ENCODE measurements at regions not wholly inside any gene's neighbourhood (a gene's known extent, or its start where the extent isn't known, plus 50 kb on each side); places are given as distances from the start of the nearest gene placed in this dataset.

GRCh38 chr3:86867982-86868381 lies 123.0 kb downstream of the VGLL3 start:
- TF ChIP-seq EZH2phosphoT487 (IDR thresholded peaks at IDR 0.05; ENCODE audit: low read depth) (no peak), CTCF (IDR thresholded peaks at IDR 0.05; ENCODE audit: low read depth, low read length) (no peak)
- Histone ChIP-seq H3K9ac (ENCODE audit: low read length) (no peak overlapping the region), H2AFZ (ENCODE audit: low read depth, low read length) (no peak overlapping the region), H3K4me3 (ENCODE audit: low read length) (no peak overlapping the region), H3K4me2 (ENCODE audit: low read length) (no peak overlapping the region), H3K27ac (ENCODE audit: low read length) (no peak overlapping the region), H3K79me2 (ENCODE audit: low read length) (no peaks in the 10 kb centered on the region), H4K20me1 (ENCODE audit: insufficient read depth, low read length) (no peaks in the 10 kb centered on the region), H3K36me3 (replicated peaks; ENCODE audit: low read depth, low read length) (no peaks in the 10 kb centered on the region), H3K27me3 (ENCODE audit: low read depth, low read length) (no peaks in the 10 kb centered on the region), H3K9me3 (ENCODE audit: insufficient read depth, low read length) (no peaks in the 10 kb centered on the region), H3K4me1 (ENCODE audit: low read length) (no peaks in the 10 kb centered on the region)

GRCh38 chr3:86865506-86865905 lies 125.4 kb downstream of the VGLL3 start:
- H3K9me3 ChIP-seq (ENCODE audit: insufficient read depth, low read length) = no peaks in the 10 kb centered on the region
- TF ChIP-seq EZH2phosphoT487 (IDR thresholded peaks at IDR 0.05; ENCODE audit: low read depth) (no peak), CTCF (IDR thresholded peaks at IDR 0.05; ENCODE audit: low read depth, low read length) (no peak)
- no peaks in the 10 kb centered on the region for H3K4me1 ChIP-seq (ENCODE audit: low read length)
- H3K27me3 ChIP-seq (ENCODE audit: low read depth, low read length) = no peaks in the 10 kb centered on the region
- no peak overlapping the region for H3K4me2 ChIP-seq (ENCODE audit: low read length)
- no peaks in the 10 kb centered on the region for H4K20me1 ChIP-seq (ENCODE audit: insufficient read depth, low read length)
- H3K36me3 ChIP-seq (replicated peaks; ENCODE audit: low read depth, low read length) = no peaks in the 10 kb centered on the region
- no peak overlapping the region for H3K9ac ChIP-seq (ENCODE audit: low read length)
- H2AFZ ChIP-seq (ENCODE audit: low read depth, low read length) = no peak overlapping the region
- no peak overlapping the region for H3K4me3 ChIP-seq (ENCODE audit: low read length)
- no peaks in the 10 kb centered on the region for H3K79me2 ChIP-seq (ENCODE audit: low read length)
- no peak overlapping the region for H3K27ac ChIP-seq (ENCODE audit: low read length)

- Histone ChIP-seq H2AFZ (ENCODE audit: low read depth, low read length) (no peak overlapping the region), H3K27ac (ENCODE audit: low read length) (no peak overlapping the region), H3K4me1 (ENCODE audit: low read length) (no peaks in the 10 kb centered on the region), H3K27me3 (ENCODE audit: low read depth, low read length) (no peaks in the 10 kb centered on the region), H3K9ac (ENCODE audit: low read length) (no peak overlapping the region), H3K79me2 (ENCODE audit: low read length) (no peaks in the 10 kb centered on the region), H3K9me3 (ENCODE audit: insufficient read depth, low read length) (no peaks in the 10 kb centered on the region), H3K4me2 (ENCODE audit: low read length) (no peak overlapping the region), H3K4me3 (ENCODE audit: low read length) (no peak overlapping the region), H4K20me1 (ENCODE audit: insufficient read depth, low read length) (no peaks in the 10 kb centered on the region), H3K36me3 (replicated peaks; ENCODE audit: low read depth, low read length) (no peaks in the 10 kb centered on the region)
- TF ChIP-seq EZH2phosphoT487 (IDR thresholded peaks at IDR 0.05; ENCODE audit: low read depth) = no peak
- TF ChIP-seq CTCF (IDR thresholded peaks at IDR 0.05; ENCODE audit: low read depth, low read length) = no peak
Observed at GRCh38 chr3:86856711-86857110, 134.2 kb downstream of the VGLL3 start.

GRCh38 chr3:86849991-86850390 lies 141.0 kb downstream of the VGLL3 start:
- H3K9me3 ChIP-seq (ENCODE audit: insufficient read depth, low read length) = no peaks in the 10 kb centered on the region
- H3K9ac ChIP-seq (ENCODE audit: low read length) = no peak overlapping the region
- H3K4me1 ChIP-seq (ENCODE audit: low read length) = peaks cover 8% of the 10 kb centered on the region
- no peak overlapping the region for H3K27ac ChIP-seq (ENCODE audit: low read length)
- H2AFZ ChIP-seq (ENCODE audit: low read depth, low read length) = no peak overlapping the region
- no peaks in the 10 kb centered on the region for H3K36me3 ChIP-seq (replicated peaks; ENCODE audit: low read depth, low read length)
- TF ChIP-seq EZH2phosphoT487 (IDR thresholded peaks at IDR 0.05; ENCODE audit: low read depth) (no peak), CTCF (IDR thresholded peaks at IDR 0.05; ENCODE audit: low read depth, low read length) (no peak)
- no peak overlapping the region for H3K4me2 ChIP-seq (ENCODE audit: low read length)
- H3K4me3 ChIP-seq (ENCODE audit: low read length) = no peak overlapping the region
- H4K20me1 ChIP-seq (ENCODE audit: insufficient read depth, low read length) = no peaks in the 10 kb centered on the region
- no peaks in the 10 kb centered on the region for H3K79me2 ChIP-seq (ENCODE audit: low read length)
- no peaks in the 10 kb centered on the region for H3K27me3 ChIP-seq (ENCODE audit: low read depth, low read length)
